Hematopoietic multipotent progenitor cell treated with erythropoietin and hydrocortisone succinate and interleukin-3 and kit ligand, for 8 days (in vitro differentiated cells): ENCODE measurements at regions not wholly inside any gene's neighbourhood (a gene's known extent, or its start where the extent isn't known, plus 50 kb on each side); places are given as distances from the start of the nearest gene placed in this dataset.
"Not testable (repeated sequence)": the region's sequence is repeated elsewhere in the genome, so short reads cannot be mapped to it uniquely, and the experiment has no call there.

Source experiments
- DNase-seq: peaks from one replicate; pipeline ENCODE4 v3.0.0-alpha.2; 2015

- no peak for DNase-seq
Observed at GRCh38 chrX:12060489-12061260, 77.6 kb upstream of the FRMPD4 start.

GRCh38 chrX:12065251-12065650, 73.0 kb upstream of the FRMPD4 start:
- no peak for DNase-seq

- DNase-seq: no peak
Observed at GRCh38 chrX:12076046-12076445, 62.2 kb upstream of the FRMPD4 start.

GRCh38 chrX:12080265-12080664, 58.0 kb upstream of the FRMPD4 start:
- no peak for DNase-seq

GRCh38 chrX:12082959-12083358, 55.3 kb upstream of the FRMPD4 start:
- DNase-seq: not testable (repeated sequence)
